OCI-LY1 (cell line): ENCODE measurements at regions not wholly inside any gene's neighbourhood (a gene's known extent, or its start where the extent isn't known, plus 50 kb on each side); places are given as distances from the start of the nearest gene placed in this dataset.

Experiments used
- EZH2 ChIP-seq: fragments of 200-600 bp; sonication (generic), shearing (Covaris generic); IDR thresholded peaks from 2 replicates; pipeline ENCODE4 v1.8.0; 2017; ENCODE audit warnings: borderline replicate concordance, mixed run types, mild to moderate bottlenecking, antibody characterized with exemption, low read length, moderate library complexity, mixed read lengths
- TF ChIP-seq, protein P1 (sequence below): fragments of 200-600 bp; sonication (generic), shearing (Covaris generic); IDR thresholded peaks from 2 replicates; pipeline ENCODE4 v1.5.1; 2017; ENCODE audit warnings: mild to moderate bottlenecking, antibody characterized with exemption, low read length, moderate library complexity, mixed read lengths

- TF ChIP-seq, protein P1, sequence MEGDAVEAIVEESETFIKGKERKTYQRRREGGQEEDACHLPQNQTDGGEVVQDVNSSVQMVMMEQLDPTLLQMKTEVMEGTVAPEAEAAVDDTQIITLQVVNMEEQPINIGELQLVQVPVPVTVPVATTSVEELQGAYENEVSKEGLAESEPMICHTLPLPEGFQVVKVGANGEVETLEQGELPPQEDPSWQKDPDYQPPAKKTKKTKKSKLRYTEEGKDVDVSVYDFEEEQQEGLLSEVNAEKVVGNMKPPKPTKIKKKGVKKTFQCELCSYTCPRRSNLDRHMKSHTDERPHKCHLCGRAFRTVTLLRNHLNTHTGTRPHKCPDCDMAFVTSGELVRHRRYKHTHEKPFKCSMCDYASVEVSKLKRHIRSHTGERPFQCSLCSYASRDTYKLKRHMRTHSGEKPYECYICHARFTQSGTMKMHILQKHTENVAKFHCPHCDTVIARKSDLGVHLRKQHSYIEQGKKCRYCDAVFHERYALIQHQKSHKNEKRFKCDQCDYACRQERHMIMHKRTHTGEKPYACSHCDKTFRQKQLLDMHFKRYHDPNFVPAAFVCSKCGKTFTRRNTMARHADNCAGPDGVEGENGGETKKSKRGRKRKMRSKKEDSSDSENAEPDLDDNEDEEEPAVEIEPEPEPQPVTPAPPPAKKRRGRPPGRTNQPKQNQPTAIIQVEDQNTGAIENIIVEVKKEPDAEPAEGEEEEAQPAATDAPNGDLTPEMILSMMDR, result no peak
- no peak for TF ChIP-seq EZH2
Observed at GRCh38 chr9:115202960-115203751, 85.2 kb upstream of the TNC start.
